ENCODE measurements at regions not wholly inside any gene's neighbourhood (a gene's known extent, or its start where the extent isn't known, plus 50 kb on each side); places are given as distances from the start of the nearest gene placed in this dataset.
"Not testable (repeated sequence)": the region's sequence is repeated elsewhere in the genome, so short reads cannot be mapped to it uniquely, and the experiment has no call there.

DNA sequence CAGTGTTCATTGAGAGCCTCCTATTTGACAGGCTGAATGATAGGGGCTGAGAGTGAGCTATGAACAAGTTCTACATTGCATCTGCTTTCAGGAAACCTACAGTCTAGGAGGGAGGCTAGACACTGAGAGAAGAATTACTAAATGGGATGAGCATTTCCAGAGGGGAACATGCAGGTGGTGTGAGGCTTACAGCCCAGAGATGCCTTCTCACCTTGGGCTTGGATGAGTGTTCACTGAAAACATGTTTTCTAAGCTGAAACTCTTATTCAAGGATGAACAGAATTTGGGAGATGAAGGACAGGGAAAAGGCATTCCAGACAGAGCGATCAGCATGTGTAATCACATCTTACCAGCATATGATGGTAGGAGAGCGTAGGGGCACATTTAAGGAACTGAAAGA is 177.5 kb upstream of the E2F8 start:
- Mint-ChIP-seq H3K36me3 (no peaks in the 10 kb centered on the region), H3K27ac (no peak overlapping the region), H3K4me3 (no peak overlapping the region), H3K4me1 (no peaks in the 10 kb centered on the region), H3K9me3 (peaks cover 0 to 12% (median 3%) of the 10 kb centered on the region in 7 donors), H3K27me3 (ENCODE audit: low read depth in 3 of 3) (peaks cover 2 to 13% (median 3%) of the 10 kb centered on the region in 3 donors)
- no peaks in the 10 kb centered on the region for H4K20me1 ChIP-seq (ENCODE audit: insufficient read depth, low read length)
- no peak for TF ChIP-seq CTCF (IDR thresholded peaks at IDR 0.05)
- intact Hi-C loops (cut with micrococcal nuclease): no loop called here
- H2AFZ ChIP-seq (ENCODE audit: insufficient read depth, low read depth, low read length, poor library complexity, severe bottlenecking): no peak overlapping the region
- WGBS (ENCODE audit: insufficient coverage): no CpG with 5 or more reads among the region's 2 CpGs
- no peaks in the 10 kb centered on the region for H3K79me2 ChIP-seq (ENCODE audit: insufficient read depth, low read length)
- H3K9me3 ChIP-seq (replicated peaks in 1 of 2; ENCODE audit: control insufficient read depth in 1 of 2, insufficient read depth in 1 of 2, low read length in 2 of 2): no peaks in the 10 kb centered on the region
- no peak overlapping the region for H3K4me2 ChIP-seq (replicated peaks; ENCODE audit: extremely low read depth, low read length, poor library complexity, severe bottlenecking)
- no peaks in the 10 kb centered on the region for H3K36me3 ChIP-seq (replicated peaks in 1 of 2; ENCODE audit: control insufficient read depth in 1 of 2, insufficient read depth in 2 of 2, low read length in 2 of 2)
- no peaks in the 10 kb centered on the region for H3K27me3 ChIP-seq (ENCODE audit: control insufficient read depth in 2 of 2, insufficient read depth in 2 of 2, low read length in 2 of 2)
- H3K4me1 ChIP-seq (ENCODE audit: control insufficient read depth in 1 of 2, insufficient read depth in 2 of 2, low read length in 2 of 2): no peaks in the 10 kb centered on the region
- no peak for DNase-seq
- H3K4me3 ChIP-seq (replicated peaks in 1 of 3; ENCODE audit: low read depth in 2 of 3, low read length in 3 of 3): no peak overlapping the region
- H3K9ac ChIP-seq (ENCODE audit: insufficient read depth, low read length, poor library complexity, severe bottlenecking): no peak overlapping the region
- H3K27ac ChIP-seq (ENCODE audit: low read depth in 1 of 2, low read length in 2 of 2): no peak overlapping the region

DNA sequence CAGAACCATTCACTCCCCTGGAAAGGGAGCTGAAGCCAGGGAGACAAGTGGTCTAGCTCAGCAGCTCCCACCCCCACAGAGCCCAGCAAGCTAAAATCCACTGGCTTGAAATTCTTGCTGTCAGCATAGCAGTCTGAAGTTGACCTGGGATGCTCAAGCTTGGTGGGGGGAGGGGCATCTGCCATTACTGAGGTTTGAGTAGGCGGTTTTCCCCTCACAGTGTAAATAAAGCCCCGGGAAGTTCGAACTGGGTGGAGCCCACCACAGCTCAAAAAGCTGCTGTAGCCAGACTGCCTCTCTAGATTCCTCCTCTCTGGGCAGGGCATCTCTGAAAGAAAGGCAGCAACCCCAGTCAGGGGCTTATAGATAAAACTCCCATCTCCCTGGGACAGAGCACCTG is 171.3 kb upstream of the E2F8 start:
- H3K4me1 Mint-ChIP-seq; H3K4me3 Mint-ChIP-seq; H3K36me3 Mint-ChIP-seq; H3K4me3 ChIP-seq (replicated peaks in 1 of 3; ENCODE audit: low read depth in 2 of 3, low read length in 3 of 3); H3K9ac ChIP-seq (ENCODE audit: insufficient read depth, low read length, poor library complexity, severe bottlenecking); H2AFZ ChIP-seq (ENCODE audit: insufficient read depth, low read depth, low read length, poor library complexity, severe bottlenecking); H3K27me3 ChIP-seq (ENCODE audit: control insufficient read depth in 2 of 2, insufficient read depth in 2 of 2, low read length in 2 of 2); H3K27ac ChIP-seq (ENCODE audit: low read depth in 1 of 2, low read length in 2 of 2); H3K9me3 ChIP-seq (replicated peaks in 1 of 2; ENCODE audit: control insufficient read depth in 1 of 2, insufficient read depth in 1 of 2, low read length in 2 of 2); H3K36me3 ChIP-seq (replicated peaks in 1 of 2; ENCODE audit: control insufficient read depth in 1 of 2, insufficient read depth in 2 of 2, low read length in 2 of 2); H4K20me1 ChIP-seq (ENCODE audit: insufficient read depth, low read length); DNase-seq; intact Hi-C loops (cut with micrococcal nuclease); H3K79me2 ChIP-seq (ENCODE audit: insufficient read depth, low read length); H3K27me3 Mint-ChIP-seq (ENCODE audit: low read depth in 3 of 3); H3K4me2 ChIP-seq (replicated peaks; ENCODE audit: extremely low read depth, low read length, poor library complexity, severe bottlenecking); H3K27ac Mint-ChIP-seq; H3K4me1 ChIP-seq (ENCODE audit: control insufficient read depth in 1 of 2, insufficient read depth in 2 of 2, low read length in 2 of 2): not testable (repeated sequence)
- peaks cover 0 to 14% (median 0%) of the 10 kb centered on the region in 7 donors for H3K9me3 Mint-ChIP-seq
- WGBS (ENCODE audit: insufficient coverage): no CpG with 5 or more reads among the region's 3 CpGs
